OCI-LY1 (cell line): ENCODE measurements at regions not wholly inside any gene's neighbourhood (a gene's known extent, or its start where the extent isn't known, plus 50 kb on each side); places are given as distances from the start of the nearest gene placed in this dataset.

Experiments
- H2AFZ ChIP-seq: fragments of 200-600 bp; sonication (generic), shearing (Covaris generic); 2 replicates; pipeline ENCODE4 v1.6.0; 2014; ENCODE audit warnings: antibody characterized with exemption, mild to moderate bottlenecking, low read length
- H3F3A ChIP-seq: fragments of 200-600 bp; sonication (generic), shearing (Covaris generic); 2 replicates; pipeline ENCODE4 v1.6.0; 2014; ENCODE audit warnings: mild to moderate bottlenecking, antibody characterized with exemption, low read length, moderate library complexity; ENCODE audit not compliant: insufficient read depth
- H3K27ac ChIP-seq: fragments of 200-600 bp; sonication (generic); 2 replicates; pipeline ENCODE4 v1.5.1; 2014; ENCODE audit warnings: low read length, mixed run types, mild to moderate bottlenecking, low read depth; ENCODE audit not compliant: poor library complexity, severe bottlenecking
- H3K27me3 ChIP-seq: fragments of 200-600 bp; sonication (generic); 2 replicates; pipeline ENCODE4 v1.6.0; 2014; ENCODE audit warnings: antibody characterized with exemption, mild to moderate bottlenecking, low read length, moderate library complexity; ENCODE audit not compliant: insufficient read depth
- H3K36me3 ChIP-seq: fragments of 200-600 bp; sonication (generic); 2 replicates; pipeline ENCODE4 v1.6.1; 2014; ENCODE audit warnings: mild to moderate bottlenecking, antibody characterized with exemption, low read length, moderate library complexity, mixed read lengths; ENCODE audit not compliant: insufficient read depth
- H3K4me1 ChIP-seq: fragments of 200-600 bp; sonication (generic); 2 replicates; pipeline ENCODE4 v1.5.1; 2014; ENCODE audit warnings: mild to moderate bottlenecking, low read length, moderate library complexity; ENCODE audit not compliant: insufficient read depth, severe bottlenecking
- H3K4me2 ChIP-seq: fragments of 200-600 bp; sonication (generic), shearing (Covaris generic); 2 replicates; pipeline ENCODE4 v1.6.1; 2014; ENCODE audit warnings: low read length
- H3K4me3 ChIP-seq: fragments of 200-600 bp; sonication (generic); 2 replicates; pipeline ENCODE4 v1.5.1; 2014; ENCODE audit warnings: low read length, low read depth, mild to moderate bottlenecking, mixed read lengths; ENCODE audit not compliant: poor library complexity, severe bottlenecking
- H3K79me2 ChIP-seq: fragments of 200-600 bp; shearing (Covaris generic); 2 replicates; pipeline ENCODE4 v1.6.1; 2016; ENCODE audit warnings: mixed run types, low read length, mixed read lengths; ENCODE audit not compliant: insufficient read depth
- H3K9ac ChIP-seq: fragments of 200-600 bp; sonication (generic), shearing (Covaris generic); 2 replicates; pipeline ENCODE4 v1.6.1; 2014; ENCODE audit warnings: mild to moderate bottlenecking, low read length, mixed read lengths
- H3K9me2 ChIP-seq: fragments of 200-600 bp; sonication (generic), shearing (Covaris generic); 2 replicates; pipeline ENCODE4 v1.6.1; 2014; ENCODE audit warnings: low read depth, mild to moderate bottlenecking, low read length, mixed read lengths
- H3K9me3 ChIP-seq: fragments of 200-600 bp; shearing (Covaris generic); 2 replicates; pipeline ENCODE4 v1.6.1; 2014; ENCODE audit warnings: low read length, mixed read lengths
- H4K20me1 ChIP-seq: fragments of 200-600 bp; sonication (generic), shearing (Covaris generic); 2 replicates; pipeline ENCODE4 v1.6.0; 2016; ENCODE audit warnings: mild to moderate bottlenecking, low read length; ENCODE audit not compliant: insufficient read depth
- EZH2 ChIP-seq: fragments of 200-600 bp; sonication (generic), shearing (Covaris generic); IDR thresholded peaks from 2 replicates; pipeline ENCODE4 v1.8.0; 2017; ENCODE audit warnings: borderline replicate concordance, mixed run types, mild to moderate bottlenecking, antibody characterized with exemption, low read length, moderate library complexity, mixed read lengths
- TF ChIP-seq, protein P1 (sequence below): fragments of 200-600 bp; sonication (generic), shearing (Covaris generic); IDR thresholded peaks from 2 replicates; pipeline ENCODE4 v1.5.1; 2017; ENCODE audit warnings: mild to moderate bottlenecking, antibody characterized with exemption, low read length, moderate library complexity, mixed read lengths

DNA sequence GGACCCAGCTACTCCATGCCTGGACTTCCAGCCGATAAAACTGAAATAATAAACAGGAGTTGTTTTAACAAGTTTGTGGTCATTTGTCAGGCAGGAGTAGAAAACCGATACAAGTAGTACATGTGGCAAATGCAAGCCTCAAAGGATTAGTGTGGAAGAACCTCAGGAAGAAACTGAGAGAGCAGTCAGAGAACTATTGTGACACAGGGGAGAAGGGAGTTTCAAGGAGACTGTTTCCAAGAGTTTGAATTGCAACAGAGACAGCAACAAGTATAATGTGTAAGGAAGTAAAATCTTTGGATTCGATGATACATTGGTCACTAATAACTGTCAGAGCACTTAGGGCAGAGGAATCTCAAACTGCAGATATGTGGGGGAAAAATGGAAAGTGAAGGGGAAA is 450.6 kb upstream of the ARHGEF26 start:
- Histone ChIP-seq H3K4me1 (no peaks in the 10 kb centered on the region), H3K27ac (no peak overlapping the region), H3K9me2 (no peaks in the 10 kb centered on the region)

DNA sequence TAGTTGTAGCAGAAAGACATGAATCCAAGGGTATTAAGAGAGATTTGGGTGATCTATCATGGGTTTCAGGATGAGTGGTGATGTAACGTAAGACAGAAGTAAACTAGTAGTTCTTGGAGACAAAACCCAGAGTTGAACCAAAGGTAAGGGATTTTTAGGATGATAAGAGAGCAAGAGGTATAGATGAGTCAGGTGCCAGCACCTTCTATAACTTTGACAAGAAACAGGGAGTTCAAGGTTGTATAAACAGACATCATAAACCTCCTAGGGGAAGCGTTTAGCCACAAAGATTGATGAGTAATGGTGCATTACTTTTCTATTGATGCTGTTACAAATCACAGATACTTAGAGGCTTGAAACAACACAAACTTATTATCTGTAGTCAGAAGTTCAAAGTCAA is 447.3 kb upstream of the ARHGEF26 start:
- Histone ChIP-seq H3K27me3 (no peaks in the 10 kb centered on the region), H3K9ac (no peak overlapping the region), H3K9me2 (no peaks in the 10 kb centered on the region), H3K79me2 (no peaks in the 10 kb centered on the region), H3F3A (no peaks in the 10 kb centered on the region), H3K36me3 (no peaks in the 10 kb centered on the region), H2AFZ (no peak overlapping the region), H3K27ac (no peak overlapping the region), H3K4me1 (no peaks in the 10 kb centered on the region), H3K4me3 (no peak overlapping the region), H4K20me1 (no peaks in the 10 kb centered on the region), H3K9me3 (no peaks in the 10 kb centered on the region), H3K4me2 (no peak overlapping the region)
- TF ChIP-seq, protein P1, sequence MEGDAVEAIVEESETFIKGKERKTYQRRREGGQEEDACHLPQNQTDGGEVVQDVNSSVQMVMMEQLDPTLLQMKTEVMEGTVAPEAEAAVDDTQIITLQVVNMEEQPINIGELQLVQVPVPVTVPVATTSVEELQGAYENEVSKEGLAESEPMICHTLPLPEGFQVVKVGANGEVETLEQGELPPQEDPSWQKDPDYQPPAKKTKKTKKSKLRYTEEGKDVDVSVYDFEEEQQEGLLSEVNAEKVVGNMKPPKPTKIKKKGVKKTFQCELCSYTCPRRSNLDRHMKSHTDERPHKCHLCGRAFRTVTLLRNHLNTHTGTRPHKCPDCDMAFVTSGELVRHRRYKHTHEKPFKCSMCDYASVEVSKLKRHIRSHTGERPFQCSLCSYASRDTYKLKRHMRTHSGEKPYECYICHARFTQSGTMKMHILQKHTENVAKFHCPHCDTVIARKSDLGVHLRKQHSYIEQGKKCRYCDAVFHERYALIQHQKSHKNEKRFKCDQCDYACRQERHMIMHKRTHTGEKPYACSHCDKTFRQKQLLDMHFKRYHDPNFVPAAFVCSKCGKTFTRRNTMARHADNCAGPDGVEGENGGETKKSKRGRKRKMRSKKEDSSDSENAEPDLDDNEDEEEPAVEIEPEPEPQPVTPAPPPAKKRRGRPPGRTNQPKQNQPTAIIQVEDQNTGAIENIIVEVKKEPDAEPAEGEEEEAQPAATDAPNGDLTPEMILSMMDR = no peak
- no peak for TF ChIP-seq EZH2

More for the DNA sequence above, 450.6 kb upstream of the ARHGEF26 start:
- Histone ChIP-seq H3K9ac (no peak overlapping the region), H3K4me2 (no peak overlapping the region), H3K36me3 (no peaks in the 10 kb centered on the region), H3K79me2 (no peaks in the 10 kb centered on the region), H3K27me3 (no peaks in the 10 kb centered on the region), H4K20me1 (no peaks in the 10 kb centered on the region), H3K9me3 (no peaks in the 10 kb centered on the region), H3K4me3 (no peak overlapping the region), H3F3A (no peaks in the 10 kb centered on the region), H2AFZ (no peak overlapping the region)
- TF ChIP-seq, protein P1 = no peak
- no peak for TF ChIP-seq EZH2

DNA sequence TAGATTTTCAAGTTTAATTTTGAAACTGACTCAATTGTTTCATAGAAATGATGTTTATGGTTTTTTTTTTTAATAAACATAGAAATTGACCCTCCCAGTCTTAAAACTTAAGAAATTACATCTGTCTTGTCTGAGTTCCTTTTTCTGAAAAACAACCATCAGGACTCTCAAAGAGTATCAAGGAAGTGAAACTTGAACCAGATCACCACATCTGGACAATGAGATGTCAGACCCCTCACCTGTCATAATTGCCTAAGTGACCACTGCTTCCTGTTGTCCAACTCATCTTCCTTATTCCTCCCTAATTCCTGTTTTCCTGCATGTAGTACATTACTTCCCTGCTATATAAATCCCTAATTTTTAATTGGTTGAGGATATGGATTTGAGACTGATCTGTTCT is 441.5 kb upstream of the ARHGEF26 start:
- no peaks in the 10 kb centered on the region for H4K20me1 ChIP-seq
- no peaks in the 10 kb centered on the region for H3K9me3 ChIP-seq
- no peak overlapping the region for H2AFZ ChIP-seq
- H3K36me3 ChIP-seq = no peaks in the 10 kb centered on the region
- no peaks in the 10 kb centered on the region for H3K9me2 ChIP-seq
- H3K79me2 ChIP-seq = no peaks in the 10 kb centered on the region
- H3K4me1 ChIP-seq = peaks cover 8% of the 10 kb centered on the region
- no peak overlapping the region for H3K4me3 ChIP-seq
- no peak overlapping the region for H3K4me2 ChIP-seq
- TF ChIP-seq EZH2 = no peak
- TF ChIP-seq, protein P1 = no peak
- no peak overlapping the region for H3K9ac ChIP-seq
- H3K27ac ChIP-seq = no peak overlapping the region
- no peaks in the 10 kb centered on the region for H3F3A ChIP-seq
- H3K27me3 ChIP-seq = no peaks in the 10 kb centered on the region
